NOMO-1 (cell line): ENCODE measurements at regions not wholly inside any gene's neighbourhood (a gene's known extent, or its start where the extent isn't known, plus 50 kb on each side); places are given as distances from the start of the nearest gene placed in this dataset.
"Not testable (repeated sequence)": the region's sequence is repeated elsewhere in the genome, so short reads cannot be mapped to it uniquely, and the experiment has no call there.

Experiments used
- DNase-seq, 2 experiments: peaks; one replicate each; lab custom pipeline; 2025; ENCODE audit not compliant: unreplicated experiment in 2 of 2; lab: John Stamatoyannopoulos, UW

DNA sequence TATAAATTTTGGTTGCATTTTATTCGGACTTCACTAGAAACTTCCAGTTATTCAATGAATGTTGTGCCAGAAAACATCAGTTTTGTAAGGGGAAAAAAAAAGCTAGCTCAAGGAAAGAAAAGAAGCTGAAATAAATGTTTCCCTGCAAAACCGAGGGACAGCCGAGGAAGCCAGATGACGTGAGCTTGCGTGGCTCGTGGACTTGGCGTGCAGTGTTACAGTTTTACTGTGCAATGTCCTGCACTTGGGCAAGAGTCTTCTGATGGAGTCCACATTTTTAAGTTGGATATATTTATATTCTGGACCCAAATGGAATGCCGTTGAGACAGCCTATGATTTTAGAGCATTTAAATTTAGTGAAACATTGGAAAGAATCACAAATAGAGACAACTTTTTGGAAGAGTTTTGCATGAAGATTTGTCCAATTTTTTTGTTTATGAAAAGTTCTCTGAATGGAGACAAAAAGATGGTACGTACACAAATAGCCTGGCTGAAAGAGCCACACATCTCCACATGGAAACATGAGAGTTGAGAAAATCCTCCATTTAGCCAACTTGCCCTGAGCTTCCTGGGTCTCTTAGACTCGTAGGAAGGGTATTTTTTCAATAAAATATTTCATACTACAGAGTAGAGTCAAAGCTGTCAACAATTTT, 210.5 kb downstream of the BANP start:
- not testable (repeated sequence) for DNase-seq

DNA sequence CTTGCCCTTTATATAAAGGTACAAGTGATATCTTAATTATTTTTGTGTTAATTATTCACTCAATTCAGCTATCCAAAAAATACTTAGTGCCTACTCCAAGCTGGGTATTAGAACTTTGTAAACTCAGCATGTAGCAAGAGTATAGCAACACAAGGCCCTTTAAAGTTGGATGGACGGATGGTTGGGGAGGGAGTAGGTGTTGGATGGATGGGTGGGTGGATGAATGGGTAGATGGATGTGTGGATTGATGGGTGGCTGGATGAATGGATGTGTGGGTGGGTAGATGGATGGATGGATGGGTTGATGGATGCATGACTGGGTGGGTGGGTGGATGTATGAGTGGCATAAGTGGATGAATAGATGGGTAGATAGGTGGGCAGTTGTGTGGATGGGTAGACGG, 211.5 kb downstream of the BANP start:
- DNase-seq, result not testable (repeated sequence)

DNA sequence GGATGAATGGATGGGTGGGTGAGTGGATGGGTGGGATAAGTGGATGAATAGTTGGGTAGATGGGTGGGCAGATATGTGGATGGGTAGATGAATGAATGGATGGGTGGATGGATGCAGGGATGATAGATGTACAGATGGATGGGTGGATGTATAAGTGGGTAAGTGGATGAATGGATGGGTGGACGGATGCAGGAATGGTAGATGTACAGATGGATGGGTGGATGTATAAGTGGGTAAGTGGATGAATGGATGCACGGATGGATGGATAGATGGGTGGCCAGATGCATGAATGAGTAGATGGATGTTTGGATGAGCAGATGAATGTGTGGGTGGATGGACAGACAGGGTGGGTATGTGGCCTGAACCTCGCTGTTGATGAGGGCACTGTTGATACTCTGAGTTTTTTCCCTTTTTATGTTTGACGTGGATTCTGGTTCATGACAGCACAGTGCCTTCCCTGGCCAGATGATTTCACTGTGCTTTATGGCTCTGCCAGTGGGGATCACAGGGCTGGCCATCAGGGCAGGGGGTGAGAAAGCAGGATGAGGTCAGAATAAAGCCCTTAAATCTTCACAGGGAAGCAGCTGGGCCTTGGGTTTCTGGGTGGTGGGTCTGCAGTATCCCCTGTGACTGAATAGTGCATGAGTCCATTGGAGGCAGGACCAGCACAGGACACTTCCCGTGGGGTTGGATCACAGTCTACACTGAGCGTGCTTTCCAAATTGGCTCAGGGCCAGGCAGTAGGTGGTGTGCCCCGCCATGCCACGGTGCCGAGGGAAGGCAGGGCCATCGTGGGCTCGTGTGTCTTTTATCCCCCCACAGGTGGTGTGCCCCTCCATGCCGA, 213.2 kb downstream of the BANP start:
- not testable (repeated sequence) for DNase-seq

DNA sequence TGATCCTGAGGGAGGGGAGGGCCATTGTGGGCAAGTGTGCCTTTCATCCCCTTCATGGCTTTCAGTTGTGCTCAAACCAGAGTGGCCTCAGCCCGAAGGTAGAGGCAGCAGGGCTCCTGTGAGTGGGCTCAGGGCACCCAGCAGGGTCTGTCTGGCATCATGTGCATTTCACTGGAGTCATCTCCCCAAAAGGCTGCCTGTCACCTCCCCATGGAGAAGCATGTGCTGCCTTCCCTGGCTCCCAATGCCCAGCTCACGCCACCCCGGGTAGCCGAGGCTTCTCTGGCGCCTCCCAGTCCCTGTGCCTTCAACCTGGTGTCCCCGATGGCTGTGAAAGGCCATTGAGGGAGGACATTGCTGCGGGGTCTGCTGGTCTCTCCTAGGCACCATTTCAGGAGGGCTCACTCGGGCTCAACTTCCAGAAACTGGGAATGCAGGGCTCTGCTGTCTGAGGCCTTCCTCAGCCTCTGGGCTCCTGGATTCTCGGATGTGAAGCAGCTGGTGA, 213.9 kb downstream of the BANP start:
- DNase-seq, result not testable (repeated sequence)

DNA sequence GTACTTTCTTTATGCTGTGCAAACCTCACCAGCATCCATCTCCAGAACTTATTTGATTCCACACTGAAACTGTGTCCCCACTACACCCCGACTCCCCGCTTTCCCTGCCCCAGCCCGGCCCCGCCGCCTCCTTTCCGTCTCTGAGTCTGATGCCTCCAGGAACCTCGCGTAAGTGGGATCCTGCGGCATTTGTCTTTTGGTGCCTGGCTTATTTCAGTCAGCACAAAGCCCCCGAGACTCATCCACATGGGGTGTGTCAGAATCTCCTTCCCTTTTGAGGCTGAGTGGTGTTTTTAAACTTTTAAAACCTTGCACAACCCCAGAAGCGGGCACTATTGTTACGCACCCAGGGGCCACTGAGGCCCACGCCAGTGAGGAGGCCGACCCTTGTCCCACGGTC, 214.4 kb downstream of the BANP start:
- DNase-seq, result not testable (repeated sequence)

DNA sequence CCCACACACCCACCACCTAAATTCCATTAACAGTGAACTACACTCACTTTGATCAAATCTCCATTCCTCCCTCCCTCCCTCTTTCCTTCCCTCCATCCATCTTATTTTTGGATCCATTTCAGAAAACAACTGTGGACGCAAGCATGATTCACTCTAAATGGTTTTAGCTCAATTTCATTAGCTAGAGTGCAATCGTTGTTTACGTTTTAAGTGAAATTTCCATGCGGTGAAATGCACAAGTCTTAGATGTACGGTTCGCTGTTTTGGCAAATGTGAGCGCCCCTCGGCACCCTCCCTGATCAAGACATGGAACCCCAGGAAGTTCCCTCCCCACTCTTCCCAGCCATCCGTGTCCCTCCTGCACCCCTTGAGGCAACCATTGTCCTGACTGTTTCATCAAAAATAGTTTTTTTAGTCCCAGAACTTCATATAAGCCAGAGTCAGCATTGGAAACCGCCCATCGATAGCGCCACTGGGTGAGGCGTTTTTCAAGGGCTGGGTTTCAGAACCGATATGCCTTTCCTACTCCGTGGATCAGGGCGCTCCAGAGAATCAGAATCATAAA, 215.1 kb downstream of the BANP start:
- DNase-seq, result not testable (repeated sequence)

DNA sequence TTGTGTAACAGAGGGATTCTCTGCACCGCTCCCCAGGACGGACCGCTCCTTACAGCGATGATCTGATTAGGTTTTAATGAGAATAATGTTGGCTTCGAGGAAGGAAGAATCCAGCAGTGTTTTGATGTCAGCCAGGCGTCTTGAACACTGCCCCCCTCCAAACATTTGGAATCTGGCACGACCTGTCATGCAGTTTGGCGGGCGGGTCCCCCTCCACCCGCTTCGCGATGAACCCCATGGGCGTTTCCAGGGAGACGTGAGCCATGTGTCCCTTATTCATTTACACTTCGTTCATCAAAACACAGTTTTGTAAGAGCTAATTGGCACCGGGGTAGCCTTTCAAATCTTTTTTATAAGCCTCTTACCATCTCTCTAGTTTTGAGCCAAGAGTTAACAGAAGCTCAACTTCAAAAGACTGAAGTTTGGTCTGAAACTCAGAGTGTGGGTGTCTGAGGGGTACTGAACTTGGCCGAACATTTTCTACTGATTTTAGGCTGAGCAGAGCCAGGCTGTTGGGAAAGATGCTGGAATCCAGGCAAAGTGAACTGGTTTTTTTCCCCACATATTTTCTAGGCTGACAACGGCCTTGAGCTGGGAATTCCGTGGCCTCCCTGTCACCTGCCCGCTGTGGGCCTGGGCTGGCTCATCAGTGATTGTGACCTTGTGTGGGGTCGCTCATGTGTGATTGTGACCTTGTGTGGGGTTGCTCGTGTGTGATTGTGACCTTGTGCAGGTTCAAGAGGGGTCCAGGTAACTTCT, 214.8 kb upstream of the ZNF469 start:
- DNase-seq, result not testable (repeated sequence)

DNA sequence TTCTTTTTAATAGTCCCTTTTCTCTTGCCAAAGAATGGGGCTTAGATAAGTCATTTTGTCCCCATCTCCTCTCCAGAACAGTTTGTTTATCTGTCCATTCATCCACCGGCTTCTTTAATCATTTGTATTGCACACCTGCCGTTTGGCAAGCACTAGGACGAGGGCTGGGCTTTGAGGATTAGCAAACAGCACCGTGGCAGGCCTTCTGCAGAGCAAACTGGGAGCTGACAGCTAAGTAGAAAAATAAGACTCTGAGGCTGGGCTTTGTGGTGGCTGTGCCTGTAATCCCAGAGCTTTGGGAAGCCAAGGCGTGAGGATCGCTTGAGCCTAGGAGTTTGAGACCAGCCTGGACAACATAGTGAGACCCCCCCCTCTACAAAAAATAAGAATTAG, 214.2 kb upstream of the ZNF469 start:
- not testable (repeated sequence) for DNase-seq

DNA sequence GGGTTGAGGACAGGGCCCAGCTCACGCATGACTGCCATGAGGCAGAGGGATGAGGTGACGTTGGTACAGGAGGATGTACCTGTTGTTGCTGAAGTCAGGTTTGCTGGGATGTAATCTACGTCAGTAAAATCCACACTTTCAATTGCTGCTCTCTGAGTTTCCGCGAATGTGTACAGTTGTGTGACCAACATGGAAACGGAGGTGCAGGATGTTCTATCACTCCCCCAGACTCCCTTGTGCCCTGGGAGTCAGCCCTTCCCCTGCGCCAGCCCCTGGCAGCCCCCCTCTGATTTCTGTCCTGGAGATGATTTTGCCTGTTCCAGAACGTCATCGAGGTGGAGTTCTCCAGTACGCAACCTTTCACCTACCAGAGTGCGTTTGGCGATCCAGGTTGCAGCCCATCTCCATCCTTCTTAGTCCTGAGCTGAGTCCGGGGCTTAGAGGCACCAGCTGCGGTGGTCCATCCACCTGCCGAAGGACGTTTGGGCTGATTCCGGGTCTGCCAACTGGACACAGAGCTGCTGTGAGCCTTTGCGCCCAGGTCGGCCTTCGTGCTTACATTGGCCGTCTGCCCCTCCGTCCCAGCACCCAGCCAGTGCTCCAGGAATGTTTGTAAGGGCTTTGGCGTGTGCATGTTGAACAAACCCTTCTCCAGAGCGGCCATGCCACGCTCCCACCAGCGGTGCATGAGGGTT, 213.5 kb upstream of the ZNF469 start:
- not testable (repeated sequence) for DNase-seq

DNA sequence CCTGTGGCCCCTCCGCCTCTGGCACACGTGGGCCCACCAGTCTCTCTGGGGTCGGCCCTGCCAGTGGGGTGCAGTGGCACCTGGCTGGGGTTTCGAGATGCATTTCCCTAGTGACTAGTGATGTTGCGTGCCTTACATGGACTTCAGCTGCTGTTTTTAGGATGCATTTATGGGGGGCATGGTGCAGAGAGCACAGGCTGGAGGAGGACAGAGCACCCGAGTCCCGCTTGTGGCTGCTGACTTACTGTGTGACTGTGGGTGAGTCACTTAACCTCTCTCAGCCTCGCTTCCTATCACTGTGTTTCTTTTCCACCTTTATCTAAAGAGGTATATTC, 213.0 kb upstream of the ZNF469 start:
- DNase-seq, result not testable (repeated sequence)

DNA sequence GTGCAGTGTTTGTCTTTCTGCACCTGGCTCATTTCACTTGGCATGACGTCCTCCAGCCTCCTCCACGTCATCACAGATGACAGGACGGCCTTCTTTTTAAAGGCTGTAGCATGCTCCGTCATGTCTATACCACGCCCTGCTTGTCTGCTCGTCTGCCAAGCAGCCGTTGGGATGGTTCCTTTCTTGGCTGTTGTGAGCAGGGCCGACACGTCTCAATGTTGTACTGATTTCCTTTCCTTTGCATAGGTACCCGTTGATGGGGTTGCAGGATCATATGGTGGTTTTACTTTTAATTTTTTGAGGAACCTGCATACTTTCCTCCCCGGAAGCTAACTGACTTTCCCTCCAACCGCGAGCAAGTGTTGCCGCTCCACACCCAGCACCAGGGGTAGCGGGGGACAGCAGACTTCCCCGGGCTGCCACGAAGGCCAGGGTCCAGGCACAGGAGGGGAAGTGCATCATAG, 212.2 kb upstream of the ZNF469 start:
- peak in 1 of 2 experiments; percentile 15 for DNase-seq

DNA sequence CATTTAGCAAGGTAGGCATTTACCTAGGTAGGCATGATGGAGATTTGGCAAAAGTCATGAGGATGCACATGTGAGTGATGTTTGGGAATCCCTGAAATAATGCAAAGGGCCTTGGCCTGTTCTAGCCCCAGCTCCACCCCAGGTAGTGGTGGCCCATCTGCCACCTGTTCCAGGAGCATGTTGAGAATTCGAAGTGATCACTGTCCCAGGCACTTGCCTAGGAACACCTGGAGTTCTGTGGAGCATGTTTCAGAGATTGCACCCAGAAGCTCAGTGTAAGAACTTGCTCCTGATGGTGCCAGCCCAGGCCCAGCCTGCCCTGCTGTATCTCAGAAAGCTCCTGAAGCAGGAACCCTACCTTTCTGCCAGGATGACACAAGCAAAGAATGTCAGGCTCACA, 211.6 kb upstream of the ZNF469 start:
- DNase-seq, result not testable (repeated sequence)

DNA sequence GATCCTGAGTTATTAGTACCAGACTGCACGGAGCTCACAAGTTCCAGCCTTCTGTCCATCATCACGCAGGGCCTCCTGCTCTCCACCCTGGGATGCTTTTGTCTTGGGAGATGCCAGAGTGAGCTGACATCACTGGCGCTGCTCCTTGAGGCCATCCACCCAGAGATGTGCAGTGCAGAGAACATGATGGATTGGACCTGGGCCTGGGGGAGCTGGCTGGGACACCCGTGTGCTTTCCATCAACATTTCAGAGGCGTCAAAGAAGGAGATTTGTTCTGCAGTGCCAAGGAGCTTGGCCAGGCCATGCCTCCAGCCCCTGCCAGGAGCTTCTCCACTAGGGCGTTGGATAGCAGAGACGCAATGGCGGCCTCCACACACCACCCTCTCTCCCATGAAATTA, 206.6 kb upstream of the ZNF469 start:
- DNase-seq, result not testable (repeated sequence)

DNA sequence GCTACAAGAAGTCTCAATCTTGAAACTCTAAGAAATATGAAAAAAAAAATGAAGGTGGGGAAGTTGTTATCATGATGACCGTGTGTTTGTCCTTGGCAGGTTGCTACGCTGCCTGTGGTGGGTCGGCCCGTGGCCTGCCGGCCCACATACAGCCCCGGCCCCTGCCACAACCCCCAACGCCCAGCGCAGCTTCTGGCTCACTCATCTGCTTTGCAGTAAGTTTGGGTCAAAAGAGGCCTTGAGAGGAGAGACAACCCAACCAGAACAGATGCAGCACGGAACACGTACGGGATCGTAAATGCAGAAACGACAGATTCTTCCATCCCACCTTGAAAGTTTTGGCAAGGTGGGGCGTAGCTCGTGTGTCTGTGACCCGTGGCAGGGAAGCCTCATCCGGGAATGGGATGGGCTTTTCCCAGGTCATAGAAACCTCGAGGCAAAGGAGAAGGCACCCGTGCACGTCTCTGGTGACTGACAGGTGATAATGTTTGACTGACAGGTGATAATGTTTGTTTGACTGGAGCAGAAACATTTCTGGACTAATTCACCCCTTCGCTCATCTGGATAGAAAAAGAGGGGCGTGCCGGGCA, 206.1 kb upstream of the ZNF469 start:
- DNase-seq, result not testable (repeated sequence)

DNA sequence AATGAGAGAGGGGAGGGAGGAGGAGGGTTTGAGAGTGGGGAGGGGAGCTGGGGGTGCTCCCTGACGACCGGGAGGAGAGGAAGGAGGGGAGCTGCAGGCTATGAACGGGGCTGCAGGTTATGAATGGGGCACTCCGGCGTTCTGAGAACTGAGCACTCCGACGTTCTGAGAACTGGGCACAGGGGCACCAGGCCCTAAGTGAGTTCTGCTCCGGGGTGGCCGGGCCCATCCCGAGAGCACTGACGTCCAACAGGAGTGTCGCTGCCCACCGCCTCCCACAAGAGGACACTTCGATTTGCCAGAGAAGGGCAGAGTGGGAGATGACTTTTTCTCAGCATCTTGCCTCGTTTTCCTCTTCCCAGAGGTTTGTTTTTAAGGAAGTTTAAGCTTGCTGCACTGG, 204.5 kb upstream of the ZNF469 start:
- not testable (repeated sequence) for DNase-seq

DNA sequence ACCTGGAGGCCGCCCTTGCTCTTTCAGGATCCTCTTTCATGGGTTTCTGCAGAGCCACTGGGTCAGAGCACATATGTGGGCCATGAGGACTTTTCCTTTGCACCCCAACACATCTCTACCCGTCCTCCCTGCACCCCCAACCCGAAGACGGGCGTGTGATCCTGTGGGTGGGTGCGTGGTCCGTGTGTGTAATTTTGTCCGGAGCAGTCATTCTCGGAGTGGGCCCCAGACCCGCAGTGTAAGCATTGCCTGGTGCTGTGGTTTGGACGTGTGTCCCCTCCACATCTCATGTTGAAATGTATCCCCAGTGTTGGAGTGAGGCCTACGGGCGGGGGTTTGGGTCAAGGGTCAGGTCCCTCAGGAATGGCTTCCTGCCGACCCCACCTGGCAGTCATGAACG, 203.9 kb upstream of the ZNF469 start:
- not testable (repeated sequence) for DNase-seq

DNA sequence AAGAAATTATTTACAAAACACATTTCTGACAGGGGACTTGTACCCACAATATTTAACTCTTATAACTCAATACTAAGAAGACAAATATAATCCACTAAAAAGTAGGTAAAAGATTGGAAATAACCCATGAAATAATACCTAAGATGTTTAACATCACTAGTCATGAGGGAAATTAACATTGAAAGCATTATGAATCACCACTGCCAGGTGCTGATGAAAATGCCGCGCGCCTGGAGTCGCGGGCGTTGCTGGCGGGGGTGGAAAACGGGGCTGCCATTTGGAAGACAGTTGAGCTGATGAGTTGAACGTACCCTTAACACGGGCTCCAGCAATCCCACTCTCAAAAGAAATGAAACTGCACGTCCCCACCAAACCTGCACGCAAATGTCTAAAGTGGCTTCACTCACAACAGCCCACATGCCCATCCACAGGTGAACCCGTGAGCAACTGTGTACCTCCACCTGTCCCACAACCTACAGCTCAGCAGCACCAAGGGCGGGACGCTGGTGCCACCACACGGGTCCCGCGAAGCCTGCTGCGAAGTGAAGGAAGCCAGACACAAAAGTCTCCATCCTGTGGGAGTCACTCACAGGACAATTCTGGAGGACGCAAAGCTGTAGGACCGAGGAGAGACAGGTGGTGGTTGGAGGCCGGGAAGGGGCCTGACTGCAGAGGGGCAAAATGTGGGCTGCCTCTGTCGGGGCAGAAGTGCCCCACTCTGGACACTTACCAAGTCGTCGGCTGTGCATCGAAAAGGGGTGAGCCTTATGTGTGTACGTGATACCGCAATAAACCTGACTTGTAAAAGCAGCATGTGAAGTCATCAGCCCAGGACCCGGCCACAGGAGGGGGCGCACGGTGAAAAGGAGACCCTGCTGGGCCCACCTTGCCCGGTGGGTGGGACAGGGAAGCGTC, 199.5 kb upstream of the ZNF469 start:
- not testable (repeated sequence) for DNase-seq

DNA sequence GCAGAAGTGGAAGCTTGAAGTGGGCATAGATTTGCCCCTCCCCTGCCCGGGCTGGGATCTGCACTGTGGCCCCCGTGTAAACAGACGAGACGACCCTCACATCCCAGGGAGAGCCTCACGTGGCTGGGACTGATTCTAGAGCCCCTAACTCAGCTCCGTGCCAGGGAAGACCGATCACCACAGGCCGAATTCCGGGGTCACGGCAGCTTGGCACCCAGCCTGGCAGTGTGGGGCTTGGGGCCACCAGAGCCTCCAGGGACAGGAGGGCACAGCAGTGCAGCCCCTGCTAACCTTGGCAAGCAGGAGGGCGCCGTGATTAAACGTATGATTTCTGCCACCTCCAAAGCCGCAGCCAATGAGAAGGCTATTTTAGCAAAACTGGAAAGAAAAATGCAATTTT, 198.7 kb upstream of the ZNF469 start:
- DNase-seq, result not testable (repeated sequence)
